Neural progenitor cell (in vitro differentiated cells): ENCODE measurements at regions not wholly inside any gene's neighbourhood (a gene's known extent, or its start where the extent isn't known, plus 50 kb on each side); places are given as distances from the start of the nearest gene placed in this dataset.

Experiments
- CTCF ChIP-seq: fragments of 200-600 bp; sonication (generic); IDR thresholded peaks from 2 replicates; pipeline ENCODE4 v1.5.1; 2017; ENCODE audit warnings: antibody characterized with exemption, mild to moderate bottlenecking
- EZH2 ChIP-seq: fragments of 200-600 bp; sonication (generic); IDR thresholded peaks from 2 replicates; pipeline ENCODE4 v1.6.1; 2017; ENCODE audit warnings: antibody characterized with exemption, mild to moderate bottlenecking, moderate library complexity
- EZH2phosphoT487 ChIP-seq: fragments of 200-600 bp; sonication (generic); IDR thresholded peaks from 2 replicates; pipeline ENCODE4 v1.6.1; 2017; ENCODE audit warnings: antibody characterized with exemption

GRCh38 chr4:179313823-179314222 is 1871.6 kb upstream of the AGA start:
- no peak for TF ChIP-seq CTCF
- no peak for TF ChIP-seq EZH2
- no peak for TF ChIP-seq EZH2phosphoT487
